Right atrium auricular region (tissue), 2 donors: ENCODE measurements at regions not wholly inside any gene's neighbourhood (a gene's known extent, or its start where the extent isn't known, plus 50 kb on each side); places are given as distances from the start of the nearest gene placed in this dataset.

Experiments
- DNase-seq: peaks from one replicate; pipeline ENCODE4 v3.0.0-alpha.2; 2019; ENCODE audit warnings: low spot score
- H3K27ac ChIP-seq, 2 donors: fragments of 200-600 bp; sonication (generic); 1 replicate in 1 of 2; 2 replicates in 1 of 2; pipeline ENCODE4 v1.5.1; 2016 to 2019
- H3K27me3 ChIP-seq, 2 donors: fragments of 200-600 bp; sonication (generic); one replicate each; pipeline versions ENCODE4 v1.5.1 to v1.6.0; 2017 to 2019
- H3K36me3 ChIP-seq: fragments of 200-600 bp; sonication (generic); one replicate; pipeline ENCODE4 v1.5.1; 2016
- H3K4me1 ChIP-seq, 2 donors: fragments of 200-600 bp; sonication (generic); one replicate each; pipeline versions ENCODE4 v1.5.1 to v1.6.0; 2017 to 2019
- H3K4me3 ChIP-seq, 2 donors: fragments of 200-600 bp; sonication (generic); 1 replicate in 1 of 2; 2 replicates in 1 of 2; pipeline ENCODE4 v1.5.1; 2017 to 2019; ENCODE audit warnings: mild to moderate bottlenecking in 1 of 2, moderate library complexity in 1 of 2
- H3K9me3 ChIP-seq, 2 donors: fragments of 200-600 bp; sonication (generic); one replicate each; pipeline ENCODE4 v1.5.1; 2019
- CTCF ChIP-seq, 2 donors: fragments of 200-600 bp; sonication (generic); IDR thresholded peaks; one replicate each; pipeline ENCODE4 v1.5.1; 2019; ENCODE audit warnings: antibody characterized with exemption in 2 of 2

GRCh38 chr14:65794674-65795279 is 382.2 kb downstream of the FUT8 start:
- Histone ChIP-seq H3K9me3 (no peaks in the 10 kb centered on the region), H3K36me3 (no peaks in the 10 kb centered on the region), H3K27ac (no peak overlapping the region), H3K4me3 (no peak overlapping the region), H3K27me3 (no peaks in the 10 kb centered on the region), H3K4me1 (no peaks in the 10 kb centered on the region)
- TF ChIP-seq CTCF (IDR thresholded peaks at IDR 0.05) = no peak
- no peak for DNase-seq

DNA sequence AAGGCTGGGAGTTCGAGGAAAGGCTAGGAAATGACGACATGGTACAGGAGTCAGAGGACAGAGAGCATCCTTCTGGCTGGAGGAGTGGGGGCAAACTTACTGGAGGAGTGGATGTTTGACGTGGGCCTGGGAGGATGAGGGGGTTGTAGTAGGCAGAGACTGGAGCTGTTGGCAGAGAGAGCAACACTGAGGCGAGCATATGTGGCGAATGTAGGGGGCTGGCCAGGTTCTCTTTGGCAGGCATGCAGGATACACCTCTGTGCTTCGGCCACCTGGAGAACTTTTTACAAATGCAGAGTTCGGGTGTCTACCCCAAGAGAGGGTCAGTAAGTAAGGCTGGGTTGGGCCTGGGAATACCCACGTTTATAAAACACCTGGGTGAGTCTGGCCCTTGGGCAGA is 385.7 kb downstream of the FUT8 start:
- Histone ChIP-seq H3K9me3 (no peaks in the 10 kb centered on the region), H3K36me3 (no peaks in the 10 kb centered on the region), H3K27me3 (no peaks in the 10 kb centered on the region), H3K4me1 (no peaks in the 10 kb centered on the region), H3K27ac (no peak overlapping the region), H3K4me3 (no peak overlapping the region)
- no peak for DNase-seq
- TF ChIP-seq CTCF (IDR thresholded peaks at IDR 0.05) = no peak

DNA sequence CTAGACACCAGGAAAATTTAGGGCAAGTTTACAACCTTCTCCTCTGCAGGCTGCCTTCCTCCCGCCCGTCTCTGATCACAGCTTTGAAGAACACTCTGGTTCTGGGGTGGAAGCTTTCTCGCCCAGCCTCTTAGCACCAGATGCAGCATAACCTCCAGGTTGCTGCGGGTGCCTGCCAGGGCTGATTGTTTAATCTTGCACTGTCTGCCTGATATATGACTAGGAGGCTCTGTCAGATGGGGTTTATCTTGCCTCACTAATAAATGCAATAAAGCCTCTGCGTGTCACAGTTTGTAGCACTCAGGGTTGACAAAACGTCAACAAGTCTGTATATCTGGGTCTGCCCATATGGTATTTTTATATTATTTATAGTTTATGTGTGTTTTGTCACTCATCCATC is 388.2 kb downstream of the FUT8 start:
- no peaks in the 10 kb centered on the region for H3K9me3 ChIP-seq
- H3K27me3 ChIP-seq = no peaks in the 10 kb centered on the region
- no peak overlapping the region for H3K4me3 ChIP-seq
- no peak for TF ChIP-seq CTCF (IDR thresholded peaks at IDR 0.05)
- no peaks in the 10 kb centered on the region for H3K36me3 ChIP-seq
- no peak overlapping the region for H3K27ac ChIP-seq
- no peak for DNase-seq
- H3K4me1 ChIP-seq = no peaks in the 10 kb centered on the region

DNA sequence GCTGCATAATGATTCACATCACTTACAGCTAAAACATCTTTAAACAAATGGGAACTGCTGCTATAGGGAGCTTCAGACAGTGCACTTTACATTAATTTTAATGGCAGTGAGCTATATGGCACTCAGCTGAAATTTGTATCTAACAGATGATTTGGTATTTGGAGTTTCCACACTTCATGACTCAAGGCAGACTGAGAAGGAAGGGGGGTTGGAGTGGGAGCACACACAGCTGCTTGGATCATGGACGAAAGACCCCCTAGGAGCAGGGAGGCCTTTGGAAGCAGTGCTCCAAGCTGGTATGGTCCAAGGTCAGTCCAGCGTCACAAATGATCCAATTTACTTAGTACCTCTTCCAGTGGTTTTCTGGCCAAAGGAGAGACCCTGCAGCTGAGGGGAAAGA is 389.7 kb downstream of the FUT8 start:
- Histone ChIP-seq H3K4me3 (no peak overlapping the region), H3K4me1 (no peaks in the 10 kb centered on the region), H3K9me3 (no peaks in the 10 kb centered on the region), H3K27me3 (no peaks in the 10 kb centered on the region), H3K27ac (no peak overlapping the region), H3K36me3 (no peaks in the 10 kb centered on the region)
- no peak for TF ChIP-seq CTCF (IDR thresholded peaks at IDR 0.05)
- DNase-seq = no peak

GRCh38 chr14:65803885-65804284 is 391.4 kb downstream of the FUT8 start:
- no peak overlapping the region for H3K27ac ChIP-seq
- H3K27me3 ChIP-seq = no peaks in the 10 kb centered on the region
- no peak overlapping the region for H3K4me3 ChIP-seq
- TF ChIP-seq CTCF (IDR thresholded peaks at IDR 0.05) = no peak
- no peaks in the 10 kb centered on the region for H3K36me3 ChIP-seq
- peaks cover 0 to 14% of the 10 kb centered on the region in 2 donors for H3K9me3 ChIP-seq
- no peaks in the 10 kb centered on the region for H3K4me1 ChIP-seq
- no peak for DNase-seq

GRCh38 chr14:65804439-65805112 is 392.0 kb downstream of the FUT8 start:
- no peak for DNase-seq

More at GRCh38 chr14:65804439-65805112, 392.0 kb downstream of the FUT8 start:
- no peaks in the 10 kb centered on the region for H3K4me1 ChIP-seq
- no peaks in the 10 kb centered on the region for H3K27me3 ChIP-seq
- no peak overlapping the region for H3K27ac ChIP-seq
- no peak for TF ChIP-seq CTCF (IDR thresholded peaks at IDR 0.05)
- no peaks in the 10 kb centered on the region for H3K36me3 ChIP-seq
- H3K4me3 ChIP-seq = no peak overlapping the region
- H3K9me3 ChIP-seq = peaks cover 0 to 14% of the 10 kb centered on the region in 2 donors
